Ureter (tissue), 1 donor: ENCODE measurements at regions not wholly inside any gene's neighbourhood (a gene's known extent, or its start where the extent isn't known, plus 50 kb on each side); places are given as distances from the start of the nearest gene placed in this dataset.

Experiments used
- DNase-seq: peaks from one replicate; pipeline ENCODE4 v3.0.0-alpha.2; 2020; ENCODE audit warnings: low spot score
- donor health status: DM: yes; HTN: yes; CAD: no.

DNA sequence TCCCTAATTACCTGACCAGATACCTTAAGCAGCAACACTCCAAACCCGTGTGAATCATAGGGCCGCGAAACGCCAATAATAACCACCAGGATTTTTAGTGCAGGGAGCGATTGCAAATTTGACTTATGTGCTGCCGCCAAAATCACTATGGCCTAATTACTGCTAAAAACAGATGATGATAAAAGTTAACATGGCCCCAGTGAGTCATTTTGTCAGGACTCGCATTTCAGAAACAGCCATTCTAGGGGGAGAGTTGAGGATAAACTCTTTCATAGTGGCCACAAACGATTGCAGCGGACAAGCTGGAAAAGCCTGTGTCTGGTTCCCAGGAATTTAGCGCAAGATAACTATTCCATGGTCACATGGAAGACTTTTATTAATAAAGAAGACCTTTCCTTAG is 103.4 kb downstream of the HLX start:
- DNase-seq = no peak

DNA sequence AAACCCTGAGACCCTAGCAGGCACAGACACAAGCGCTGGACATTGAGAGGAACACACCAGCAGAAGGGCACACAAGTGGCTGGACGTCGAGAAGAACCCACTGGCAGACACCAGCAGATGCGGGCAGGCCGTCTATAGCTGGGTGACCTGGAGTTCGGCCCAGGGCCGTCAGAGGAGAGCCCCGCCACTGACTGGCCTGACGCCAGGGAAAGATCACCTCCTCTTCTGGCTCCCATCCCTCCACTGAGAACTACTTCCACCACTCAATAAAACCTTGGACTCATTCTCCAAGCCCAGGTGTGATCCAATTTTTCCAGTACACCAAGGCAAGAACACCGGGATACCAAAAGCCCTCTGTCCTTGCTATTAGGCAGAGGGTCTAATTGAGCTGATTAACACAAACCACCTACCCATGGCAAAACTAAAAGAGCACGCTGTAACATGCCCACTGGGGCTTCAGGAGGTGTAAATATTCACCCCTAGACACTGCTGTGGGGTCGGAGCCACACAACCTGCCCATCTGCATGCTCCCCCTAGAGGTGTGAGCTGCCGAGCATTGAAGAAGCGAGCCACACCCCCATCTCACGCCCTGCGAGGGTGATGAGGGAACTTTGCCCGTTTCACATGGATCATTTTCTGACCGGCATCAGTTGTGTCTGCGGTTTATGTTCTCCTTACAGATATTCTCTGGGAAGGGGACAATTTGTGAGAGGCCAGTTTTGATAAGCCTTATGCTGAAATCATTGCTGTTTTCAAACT is 104.8 kb downstream of the HLX start:
- no peak for DNase-seq

DNA sequence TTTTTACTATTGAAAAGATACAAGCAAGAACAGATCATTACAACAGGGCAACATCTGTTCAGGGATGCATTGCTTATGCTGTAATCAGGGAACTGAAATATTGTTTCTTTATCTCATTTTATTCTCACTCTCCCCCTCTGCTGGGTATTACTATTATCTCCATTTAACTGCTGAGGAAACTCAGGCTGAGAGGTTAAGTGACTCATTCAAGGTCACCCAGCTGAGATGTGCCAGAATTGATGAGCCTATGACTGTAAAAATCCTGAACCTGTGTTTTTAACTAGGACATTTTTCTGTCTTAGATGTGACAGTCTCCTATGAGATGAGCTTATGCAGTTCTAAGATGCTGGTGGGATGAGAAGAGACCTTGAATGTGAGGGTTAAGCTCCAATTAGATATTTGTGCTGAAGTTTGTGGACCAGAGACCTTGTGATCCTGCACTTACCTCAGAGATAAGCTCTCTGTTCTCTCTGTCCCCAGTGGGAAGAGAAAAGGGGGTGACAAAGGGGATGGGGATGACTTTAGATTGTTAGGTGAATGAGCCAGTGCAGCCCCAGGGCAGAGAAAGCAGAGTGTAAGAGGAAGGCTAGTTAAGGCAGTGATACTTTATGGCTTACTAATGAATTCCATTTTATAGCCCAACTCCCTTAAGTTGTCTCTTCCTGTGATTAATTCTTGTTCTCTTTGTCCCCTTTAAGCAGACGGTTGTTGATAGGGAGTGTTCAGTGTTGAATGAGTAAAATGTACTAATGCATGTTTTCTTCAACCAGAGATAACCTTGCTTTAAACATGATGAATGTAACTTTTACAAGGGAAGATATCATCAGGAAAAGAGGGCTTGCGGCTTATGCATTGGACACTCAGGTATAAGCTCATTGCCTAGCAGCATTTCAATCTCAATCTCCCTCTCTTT is 111.4 kb downstream of the HLX start:
- DNase-seq = no peak

DNA sequence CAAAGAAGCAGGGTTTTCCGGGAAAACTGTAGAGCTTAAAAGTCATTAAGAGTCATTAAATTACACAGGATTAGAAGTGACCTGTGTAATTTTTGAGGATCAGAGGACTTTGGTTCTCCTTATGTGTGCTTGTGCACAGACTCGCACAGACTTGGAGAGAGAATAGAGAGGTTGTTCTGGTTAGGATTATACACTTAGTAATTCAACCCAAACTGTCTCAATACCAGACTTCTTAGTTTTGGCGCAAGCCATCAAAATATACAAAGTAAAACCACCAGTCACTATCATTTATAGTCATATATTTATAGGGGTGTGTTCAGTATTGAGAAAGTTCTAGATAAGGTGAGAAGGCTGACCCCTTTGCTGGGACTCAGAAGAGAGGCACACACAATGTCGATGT is 112.3 kb downstream of the HLX start:
- no peak for DNase-seq

DNA sequence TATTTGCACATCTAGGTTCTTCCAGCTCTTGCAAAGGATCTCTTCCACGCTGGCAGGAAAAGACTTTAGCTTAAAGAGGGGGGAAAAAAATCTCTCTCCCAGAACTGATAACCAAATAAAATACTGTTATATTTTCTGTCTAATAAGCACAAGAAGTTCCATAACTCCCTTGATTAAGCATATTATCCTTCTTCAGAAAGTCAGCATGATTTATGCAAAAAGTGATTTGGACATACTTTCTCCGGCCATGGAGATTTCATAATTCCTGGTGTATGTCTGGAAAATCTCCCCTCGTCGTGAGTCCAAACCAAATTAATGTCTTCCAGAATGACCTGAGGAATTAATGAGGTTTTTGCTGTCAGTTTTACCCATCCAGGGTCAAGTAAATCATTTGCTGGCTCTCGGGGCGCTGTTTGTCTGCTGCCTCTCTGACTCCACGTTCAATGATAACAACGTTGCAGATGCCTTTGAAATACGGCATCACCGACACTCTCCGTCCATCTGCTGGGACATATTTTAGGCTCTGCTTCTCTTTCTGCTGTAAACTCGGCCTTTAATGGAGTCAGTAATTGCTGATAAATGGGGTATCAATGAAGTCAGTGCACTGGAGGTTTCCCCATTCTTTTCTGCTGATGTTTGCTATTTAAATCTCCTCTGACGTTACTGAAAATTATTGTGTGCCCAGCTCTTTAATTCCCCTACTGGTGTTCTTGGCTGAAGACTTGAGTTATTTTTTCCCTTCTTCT is 112.9 kb downstream of the HLX start:
- no peak for DNase-seq

DNA sequence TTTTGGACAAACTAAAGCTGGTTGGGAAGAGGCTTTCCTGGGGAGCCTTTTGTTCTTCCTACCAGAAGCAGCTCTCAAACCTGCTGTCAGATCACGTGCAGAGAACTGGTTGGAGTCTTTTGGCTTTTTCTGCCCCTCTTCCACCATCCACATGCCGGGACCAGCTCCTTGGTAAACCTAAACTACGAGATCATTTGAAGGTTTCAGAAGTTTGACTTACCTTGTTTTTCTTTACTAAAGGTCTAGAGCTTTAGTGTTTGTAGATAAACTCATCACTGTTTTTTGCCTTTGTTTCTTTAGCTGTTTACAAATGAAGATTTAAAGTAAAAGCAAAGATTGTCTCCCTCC is 113.4 kb downstream of the HLX start:
- no peak for DNase-seq

GRCh38 chr1:220994671-220995070 is 115.4 kb downstream of the HLX start:
- DNase-seq = no peak

DNA sequence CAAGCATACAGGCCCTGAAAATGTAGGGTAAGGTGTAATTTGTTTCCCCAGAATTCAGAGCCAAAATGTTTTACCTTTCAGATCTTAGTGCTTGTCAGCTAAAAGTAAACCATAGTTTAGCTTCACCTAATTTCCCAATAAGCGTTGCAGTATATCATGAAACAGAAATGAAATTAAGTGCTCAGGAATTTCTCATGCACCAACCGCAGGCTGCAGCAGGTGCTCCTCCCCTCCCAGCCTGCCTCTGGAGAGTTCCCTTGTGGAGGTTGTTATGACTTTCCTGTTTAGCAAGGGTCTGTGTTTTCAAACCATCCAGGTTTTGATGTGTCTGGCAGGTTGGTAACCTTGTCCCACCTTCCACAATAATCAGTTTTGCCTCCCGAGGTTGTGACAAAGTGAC is 118.5 kb downstream of the HLX start:
- DNase-seq = no peak

- no peak for DNase-seq
Measured at GRCh38 chr1:220999872-221000863, 120.9 kb downstream of the HLX start.

- DNase-seq = no peak
Measured at GRCh38 chr1:221001167-221001566, 121.9 kb downstream of the HLX start.

DNA sequence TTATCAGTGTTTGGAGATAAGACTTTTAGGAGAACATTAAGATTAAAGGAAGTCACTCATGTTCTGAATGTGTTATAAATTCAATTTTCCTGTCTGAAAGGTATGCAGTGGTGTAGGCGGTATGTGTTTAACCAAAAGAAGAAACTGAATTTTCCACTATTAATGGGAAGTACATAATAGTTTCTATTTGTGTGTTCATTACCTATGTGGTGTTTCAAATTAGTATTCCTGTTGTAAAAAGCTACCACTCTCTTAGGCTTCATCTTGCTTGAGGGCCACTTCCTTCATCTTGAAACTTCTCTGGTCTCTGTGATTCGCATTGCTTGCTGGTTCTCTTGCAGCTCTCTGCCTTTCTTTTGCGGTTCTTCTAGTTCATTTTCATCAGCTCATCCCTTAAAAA is 123.4 kb downstream of the HLX start:
- DNase-seq = no peak

DNA sequence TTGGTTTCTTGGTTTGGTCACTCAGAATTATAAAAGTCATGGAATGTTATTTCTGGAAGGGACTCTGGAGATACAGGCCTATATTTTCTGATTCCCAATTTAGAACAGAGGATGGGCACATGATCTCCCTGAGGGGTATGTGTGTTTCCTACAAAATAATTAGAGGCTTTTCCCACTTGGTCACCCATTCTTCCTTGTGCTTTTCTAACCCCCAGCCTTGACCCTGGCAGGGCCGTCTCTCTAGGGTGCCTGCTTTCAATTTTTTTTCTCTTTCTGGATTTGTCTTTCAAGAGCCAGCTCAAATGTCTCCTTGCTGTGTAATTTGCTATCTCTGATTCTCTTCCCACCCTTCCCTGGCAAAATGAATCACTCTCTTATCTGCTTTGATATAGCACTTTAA is 131.9 kb downstream of the HLX start:
- no peak for DNase-seq

DNA sequence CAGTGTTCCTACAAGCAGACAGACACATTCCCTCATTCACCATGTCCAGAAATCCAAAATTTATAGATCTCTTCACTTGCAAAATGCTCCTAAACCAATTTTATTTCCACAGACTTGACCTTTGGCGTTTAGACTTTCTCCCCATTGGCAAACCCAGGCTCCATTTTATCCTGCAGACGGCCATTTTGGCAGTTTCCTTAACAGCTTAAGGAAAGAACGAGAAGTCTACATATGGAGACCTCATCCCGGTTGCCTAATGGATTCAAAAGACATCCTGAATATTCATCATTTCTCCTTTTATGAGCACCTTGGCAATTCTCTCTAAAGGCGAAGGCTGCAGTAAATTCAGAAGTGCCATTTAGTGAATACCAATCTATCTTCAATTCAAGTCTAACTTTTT is 132.9 kb downstream of the HLX start:
- no peak for DNase-seq

- no peak for DNase-seq
Measured at GRCh38 chr1:221013691-221014660, 134.7 kb downstream of the HLX start.

DNA sequence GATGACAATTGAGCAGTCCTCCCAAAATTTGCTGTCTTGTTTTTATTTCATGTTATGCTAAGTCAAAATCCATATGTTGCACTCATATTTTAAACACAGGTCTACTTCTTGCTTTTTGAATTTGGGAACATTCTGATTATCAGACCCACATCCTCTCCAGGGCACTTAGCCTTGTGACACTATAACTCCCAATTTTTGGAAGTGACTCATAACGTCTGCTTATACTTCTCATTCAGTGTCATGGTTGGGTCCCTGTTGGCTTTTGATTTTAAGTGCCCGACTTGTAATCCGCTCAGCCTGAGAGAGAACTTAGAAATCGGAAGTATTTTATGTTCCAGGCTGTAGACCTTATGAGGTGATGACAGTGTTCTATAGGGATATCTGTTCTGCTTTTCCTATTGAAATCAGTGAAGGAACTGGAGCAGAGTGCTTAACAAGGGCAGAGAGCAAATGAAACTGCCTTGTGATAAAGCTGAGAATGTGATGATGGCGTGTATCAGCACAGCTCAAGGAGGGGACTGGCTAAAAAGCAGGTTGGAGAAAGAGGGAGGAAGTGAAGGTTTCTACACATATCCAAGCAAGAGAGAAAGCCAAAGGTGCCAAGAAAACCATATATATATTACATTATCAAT is 136.0 kb downstream of the HLX start:
- no peak for DNase-seq

DNA sequence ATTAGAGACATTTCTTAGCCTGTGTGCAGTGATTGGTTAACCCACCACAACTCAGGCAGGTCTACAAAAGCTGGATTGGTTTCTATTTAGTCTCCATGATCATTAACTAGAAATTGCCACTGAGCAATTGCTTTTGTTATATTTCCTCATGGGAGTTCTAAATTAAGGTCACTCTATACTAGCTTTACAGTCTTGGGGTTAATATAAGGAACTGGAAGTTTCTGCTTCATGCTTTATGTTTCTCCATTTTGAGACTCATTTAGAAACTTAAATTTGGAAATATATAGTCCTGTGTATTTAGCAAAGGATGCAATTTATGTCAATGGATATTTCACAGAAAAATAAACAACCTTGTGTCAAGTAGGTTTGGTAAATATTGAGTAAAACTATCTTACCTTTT is 137.5 kb downstream of the HLX start:
- DNase-seq = no peak

GRCh38 chr1:221018414-221018813 is 139.2 kb downstream of the HLX start:
- DNase-seq = no peak

DNA sequence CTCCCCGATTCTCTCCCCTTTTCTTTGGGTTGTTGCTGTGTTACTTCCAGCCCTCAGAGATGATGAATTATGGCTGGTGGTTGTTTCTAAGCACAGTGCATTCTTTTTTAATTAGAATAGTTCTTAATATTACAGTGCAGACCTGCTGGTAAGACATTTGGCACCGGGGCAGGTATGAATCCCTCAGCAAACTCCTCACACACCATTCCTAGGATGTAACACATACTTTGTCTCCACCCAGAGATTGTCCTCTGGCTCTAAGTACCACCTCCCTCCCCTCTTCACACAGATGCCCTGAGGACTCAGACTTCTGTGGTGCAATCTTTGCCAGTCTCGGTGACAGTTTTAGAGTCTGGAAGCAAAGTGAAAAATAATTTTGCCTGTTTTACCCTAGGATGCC is 143.1 kb downstream of the HLX start:
- no peak for DNase-seq

DNA sequence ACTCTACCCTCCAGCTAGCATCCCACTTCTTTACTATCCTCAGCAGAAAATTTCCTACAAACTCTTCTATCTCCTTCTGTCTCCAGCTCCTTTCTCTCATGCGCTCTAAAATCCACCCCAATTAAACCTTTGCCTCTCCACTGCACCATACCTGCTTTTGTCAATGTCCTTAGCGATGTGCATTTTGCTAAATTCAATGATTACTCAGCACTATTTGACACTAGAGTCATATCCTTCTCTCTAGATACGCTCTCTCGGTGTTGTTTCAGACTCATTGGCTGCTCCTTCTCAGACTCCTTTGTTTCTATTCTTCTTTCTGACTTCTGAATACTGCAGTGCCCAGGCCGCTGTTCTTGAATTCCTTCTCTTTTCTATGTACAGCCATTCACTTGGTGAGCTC is 144.2 kb downstream of the HLX start:
- DNase-seq = no peak

DNA sequence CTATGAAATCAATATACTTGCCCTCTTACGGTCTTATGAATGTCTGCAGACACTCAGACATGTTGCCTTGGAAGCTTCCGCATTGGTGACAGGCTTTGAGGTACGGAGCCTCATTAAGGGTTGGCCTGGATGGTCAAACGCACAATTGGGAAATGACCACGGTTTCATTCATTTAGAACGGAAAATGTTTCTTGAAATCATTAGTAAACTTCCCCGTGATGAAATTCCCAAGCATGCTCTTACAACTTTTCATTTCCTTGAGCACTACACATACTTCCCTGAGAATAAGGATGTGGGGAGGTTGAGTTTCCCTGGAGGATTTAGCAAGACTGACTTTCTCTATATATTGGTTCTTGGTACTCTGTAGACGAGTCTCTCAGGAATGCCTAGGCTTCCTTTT is 146.3 kb downstream of the HLX start:
- no peak for DNase-seq
